ENCODE measurements at regions not wholly inside any gene's neighbourhood (a gene's known extent, or its start where the extent isn't known, plus 50 kb on each side); places are given as distances from the start of the nearest gene placed in this dataset.

DNA sequence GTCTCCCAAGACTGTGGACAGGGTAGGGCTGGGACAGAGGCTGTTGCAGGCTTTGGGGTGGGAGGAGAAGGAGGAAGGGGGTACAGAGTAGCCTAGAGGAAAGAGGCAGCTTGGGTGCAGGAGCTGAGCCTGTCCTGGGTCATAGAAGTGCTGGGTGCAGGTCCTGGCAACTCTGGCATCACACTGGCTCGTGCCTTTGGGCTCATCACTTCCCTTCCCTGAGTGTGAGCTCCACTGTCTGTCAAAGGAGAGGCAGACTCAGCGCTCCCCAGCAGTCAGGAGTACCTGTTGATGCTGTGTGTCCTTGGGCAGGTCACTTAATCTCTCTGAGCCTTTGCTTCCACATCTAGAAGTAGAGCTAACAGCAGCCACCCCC, 157.1 kb downstream of the PTPRU start:
- TF ChIP-seq, protein P1, sequence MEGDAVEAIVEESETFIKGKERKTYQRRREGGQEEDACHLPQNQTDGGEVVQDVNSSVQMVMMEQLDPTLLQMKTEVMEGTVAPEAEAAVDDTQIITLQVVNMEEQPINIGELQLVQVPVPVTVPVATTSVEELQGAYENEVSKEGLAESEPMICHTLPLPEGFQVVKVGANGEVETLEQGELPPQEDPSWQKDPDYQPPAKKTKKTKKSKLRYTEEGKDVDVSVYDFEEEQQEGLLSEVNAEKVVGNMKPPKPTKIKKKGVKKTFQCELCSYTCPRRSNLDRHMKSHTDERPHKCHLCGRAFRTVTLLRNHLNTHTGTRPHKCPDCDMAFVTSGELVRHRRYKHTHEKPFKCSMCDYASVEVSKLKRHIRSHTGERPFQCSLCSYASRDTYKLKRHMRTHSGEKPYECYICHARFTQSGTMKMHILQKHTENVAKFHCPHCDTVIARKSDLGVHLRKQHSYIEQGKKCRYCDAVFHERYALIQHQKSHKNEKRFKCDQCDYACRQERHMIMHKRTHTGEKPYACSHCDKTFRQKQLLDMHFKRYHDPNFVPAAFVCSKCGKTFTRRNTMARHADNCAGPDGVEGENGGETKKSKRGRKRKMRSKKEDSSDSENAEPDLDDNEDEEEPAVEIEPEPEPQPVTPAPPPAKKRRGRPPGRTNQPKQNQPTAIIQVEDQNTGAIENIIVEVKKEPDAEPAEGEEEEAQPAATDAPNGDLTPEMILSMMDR (IDR thresholded peaks at IDR 0.05; ENCODE audit: low read depth, low read length): no peak
- Histone ChIP-seq H3K9me3 (ENCODE audit: severe bottlenecking) (no peaks in the 10 kb centered on the region), H3K4me3 (ENCODE audit: low read depth, low read length) (no peak overlapping the region), H3K27me3 (ENCODE audit: insufficient read depth, low read depth, severe bottlenecking) (no peaks in the 10 kb centered on the region), H3K36me3 (no peaks in the 10 kb centered on the region), H3K27ac (no peak overlapping the region)
- DNase-seq: no peak

DNA sequence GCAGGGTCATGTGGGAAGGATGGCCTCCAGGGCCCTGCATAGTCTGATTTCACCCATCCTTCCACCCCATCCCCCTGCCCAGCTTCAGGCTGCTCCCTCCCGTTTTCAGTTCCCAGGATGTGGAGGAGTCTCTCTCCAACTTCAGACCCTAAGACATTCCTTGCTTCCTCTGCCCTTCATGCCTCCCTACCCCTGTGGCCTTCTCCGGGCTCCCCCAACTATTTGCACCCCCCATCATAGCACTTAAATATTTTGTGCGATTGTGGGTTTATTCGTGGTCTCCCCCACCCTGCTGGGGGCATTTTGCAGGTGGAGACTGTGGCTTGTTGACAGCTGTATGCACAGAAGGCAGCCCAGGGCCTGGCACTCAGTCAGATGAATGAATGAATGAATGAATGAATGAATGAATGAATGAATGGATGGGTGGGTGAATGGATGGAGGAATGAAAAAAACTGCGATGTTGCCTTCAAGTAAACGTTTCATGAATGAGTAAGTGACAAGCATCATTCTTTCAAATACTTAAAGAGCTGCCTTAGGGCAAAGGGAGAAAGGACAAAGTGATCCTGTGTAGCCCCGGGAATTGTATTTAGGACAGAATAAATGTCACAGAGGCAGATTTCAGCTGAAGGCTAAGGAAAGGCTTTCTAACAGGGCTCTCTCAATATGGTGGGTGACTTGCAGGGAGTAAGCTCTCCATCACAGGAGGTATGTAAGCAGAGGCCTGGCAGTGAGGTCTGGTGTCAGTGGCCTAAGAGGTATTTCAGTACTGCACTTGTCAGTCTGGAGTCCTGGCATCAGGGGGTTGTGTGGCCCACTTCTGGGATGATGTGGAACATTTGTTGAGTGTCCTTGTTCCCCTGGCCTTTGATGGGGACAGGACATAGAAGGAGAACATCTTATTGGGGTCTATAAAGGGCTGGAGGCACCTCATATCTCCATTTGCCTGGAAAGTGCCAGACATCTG, 156.4 kb downstream of the PTPRU start:
- Histone ChIP-seq H3K36me3 (no peaks in the 10 kb centered on the region), H3K27me3 (ENCODE audit: insufficient read depth, low read depth, severe bottlenecking) (no peaks in the 10 kb centered on the region), H3K4me3 (ENCODE audit: low read depth, low read length) (no peak overlapping the region), H3K27ac (no peak overlapping the region), H3K9me3 (ENCODE audit: severe bottlenecking) (no peaks in the 10 kb centered on the region)
- TF ChIP-seq, protein P1 (IDR thresholded peaks at IDR 0.05; ENCODE audit: low read depth, low read length): no peak
- no peak for DNase-seq

DNA sequence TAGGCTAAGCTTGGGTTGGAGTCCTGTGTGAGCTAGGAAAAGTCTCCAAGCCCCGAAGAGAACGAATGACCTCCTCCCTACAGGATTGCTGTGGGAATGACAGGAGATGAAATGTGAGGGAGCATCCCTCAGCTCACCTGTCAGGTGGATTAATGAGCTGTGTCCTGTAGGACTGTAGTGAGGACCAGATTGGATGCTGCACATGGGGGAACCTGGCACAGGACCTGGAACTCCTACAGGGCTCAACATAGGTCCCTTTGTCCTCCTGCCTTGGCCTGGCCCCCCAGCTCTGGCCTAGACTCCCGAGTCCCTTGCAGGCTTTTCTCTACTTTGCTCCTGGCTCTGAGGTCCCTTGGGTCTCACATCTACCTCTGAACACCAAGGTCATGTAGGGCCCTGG, 155.7 kb downstream of the PTPRU start:
- Histone ChIP-seq H3K27me3 (ENCODE audit: insufficient read depth, low read depth, severe bottlenecking) (no peaks in the 10 kb centered on the region), H3K36me3 (no peaks in the 10 kb centered on the region), H3K9me3 (ENCODE audit: severe bottlenecking) (no peaks in the 10 kb centered on the region), H3K4me3 (ENCODE audit: low read depth, low read length) (no peak overlapping the region), H3K27ac (no peak overlapping the region)
- DNase-seq: no peak
- TF ChIP-seq, protein P1 (IDR thresholded peaks at IDR 0.05; ENCODE audit: low read depth, low read length): no peak

DNA sequence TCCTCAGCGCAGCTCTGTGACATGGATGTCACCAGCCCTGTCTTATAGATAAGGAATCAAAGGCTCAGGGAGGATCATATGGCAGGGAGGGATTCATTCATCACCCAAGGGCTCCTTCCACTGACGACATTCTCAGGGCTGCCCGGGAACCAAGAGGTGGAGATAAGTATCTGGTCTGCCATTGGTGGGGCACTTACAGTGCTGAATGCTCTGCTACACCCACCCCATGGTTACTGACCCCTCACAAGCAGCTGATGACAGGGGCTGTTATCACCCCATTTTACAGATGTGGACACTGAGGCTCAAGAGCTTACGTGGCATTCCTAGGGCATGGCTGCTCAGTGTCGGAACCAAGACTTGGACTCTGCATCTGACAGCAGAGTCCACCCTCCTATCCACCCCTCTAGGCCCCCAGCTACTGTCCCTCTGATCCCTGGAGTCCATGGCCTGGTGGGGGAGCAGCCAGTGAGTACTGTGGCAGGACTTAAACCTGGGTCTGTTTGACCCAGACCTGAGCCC, 155.1 kb downstream of the PTPRU start:
- no peaks in the 10 kb centered on the region for H3K9me3 ChIP-seq (ENCODE audit: severe bottlenecking)
- DNase-seq: peak; percentile 34
- H3K36me3 ChIP-seq: no peaks in the 10 kb centered on the region
- no peaks in the 10 kb centered on the region for H3K27me3 ChIP-seq (ENCODE audit: insufficient read depth, low read depth, severe bottlenecking)
- H3K27ac ChIP-seq: no peak overlapping the region
- H3K4me3 ChIP-seq (ENCODE audit: low read depth, low read length): no peak overlapping the region
- TF ChIP-seq, protein P1 (IDR thresholded peaks at IDR 0.05; ENCODE audit: low read depth, low read length): no peak

DNA sequence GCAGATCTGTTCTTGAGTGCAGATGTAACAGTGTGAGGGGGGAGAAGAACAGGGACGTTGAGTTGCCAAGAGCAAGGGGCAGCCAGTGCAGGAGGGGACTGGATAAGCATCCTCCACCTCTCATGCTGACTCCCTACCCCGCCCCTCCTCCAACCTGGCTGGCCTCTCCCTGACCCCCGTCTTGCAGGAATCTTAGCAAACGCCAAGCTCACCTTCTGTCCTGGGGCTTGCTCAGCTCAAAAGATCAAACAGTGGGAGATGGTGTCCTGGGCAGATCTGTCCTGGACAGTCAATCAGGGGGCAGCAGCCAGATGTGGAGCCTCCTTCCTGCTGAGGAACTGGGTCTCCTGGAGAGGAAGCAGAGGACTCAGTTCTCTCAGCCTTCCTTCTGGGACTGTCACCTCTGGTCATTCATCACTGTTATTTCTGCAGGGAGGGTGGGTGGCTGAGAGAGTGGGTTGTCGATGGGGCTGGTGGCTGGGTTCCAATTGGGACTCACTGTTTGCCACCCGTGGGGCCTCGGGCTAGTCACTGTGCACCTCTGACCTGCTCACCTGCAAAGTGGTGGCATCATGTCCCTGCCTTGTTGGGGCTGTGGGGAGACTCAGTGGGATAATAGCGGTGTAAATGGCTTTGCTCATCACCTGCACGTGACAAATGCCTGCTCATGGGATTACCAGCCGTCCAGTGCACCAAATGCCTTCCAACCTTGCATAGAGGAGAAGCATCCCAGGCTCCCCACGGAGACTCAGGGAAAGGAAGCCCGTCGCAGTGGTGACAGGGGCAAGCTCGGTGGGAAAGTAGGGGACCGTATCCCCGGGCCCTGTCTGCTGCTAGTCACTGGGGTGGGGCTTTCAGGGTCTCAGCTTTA, 154.4 kb downstream of the PTPRU start:
- no peaks in the 10 kb centered on the region for H3K9me3 ChIP-seq (ENCODE audit: severe bottlenecking)
- H3K4me3 ChIP-seq (ENCODE audit: low read depth, low read length): no peak overlapping the region
- DNase-seq: peak; percentile 61
- TF ChIP-seq, protein P1 (IDR thresholded peaks at IDR 0.05; ENCODE audit: low read depth, low read length): no peak
- H3K27ac ChIP-seq: no peak overlapping the region
- H3K27me3 ChIP-seq (ENCODE audit: insufficient read depth, low read depth, severe bottlenecking): no peaks in the 10 kb centered on the region
- H3K36me3 ChIP-seq: no peaks in the 10 kb centered on the region
